ENCODE measurements at regions not wholly inside any gene's neighbourhood (a gene's known extent, or its start where the extent isn't known, plus 50 kb on each side); places are given as distances from the start of the nearest gene placed in this dataset.

DNA sequence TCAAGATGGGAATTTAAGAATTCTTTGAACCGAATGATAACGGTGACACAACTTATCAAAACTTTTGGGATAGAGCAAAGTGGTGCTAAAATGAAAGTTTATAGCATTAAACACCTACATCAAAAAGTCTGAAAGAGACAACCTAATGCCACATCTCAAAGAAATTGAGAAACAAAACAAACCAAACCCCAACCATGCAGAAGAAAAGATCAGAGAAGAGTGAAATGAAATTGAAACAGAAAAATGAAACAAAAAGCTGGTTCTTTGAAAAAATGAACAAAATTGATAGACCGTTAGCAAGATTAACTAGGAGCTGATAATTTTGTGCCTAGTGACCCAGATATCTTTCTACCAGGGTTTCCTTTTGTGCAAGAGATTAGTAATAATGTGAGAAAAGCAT is 248.0 kb upstream of the EYS start:
- H3K9me3 ChIP-seq (ENCODE audit: low read depth, low read length, poor library complexity, severe bottlenecking): peaks cover 5% of the 10 kb centered on the region
- no peaks in the 10 kb centered on the region for H3K27me3 ChIP-seq (replicated peaks; ENCODE audit: insufficient read depth, low read depth, low read length, poor library complexity)
- POLR2A ChIA-PET (ENCODE audit: low non-redundant PET): no interaction called here
- no peak overlapping the region for H3K4me3 ChIP-seq (ENCODE audit: low read depth, low read length, poor library complexity, severe bottlenecking)
- no peak overlapping the region for H3K27ac ChIP-seq (ENCODE audit: low read depth, low read length, poor library complexity, severe bottlenecking)
- H3K36me3 ChIP-seq (ENCODE audit: insufficient read depth, low read length, poor library complexity, severe bottlenecking): no peaks in the 10 kb centered on the region
- DNase-seq (ENCODE audit: low spot score): no peak
- intact Hi-C loops (cut with micrococcal nuclease; ENCODE audit: unreplicated experiment): no loop called here
- H3K4me1 ChIP-seq (ENCODE audit: insufficient read depth, low read length, poor library complexity, severe bottlenecking): no peaks in the 10 kb centered on the region
- CTCF ChIA-PET: no interaction called here
- TF ChIP-seq CTCF (conservative IDR thresholded peaks at IDR 0.05; ENCODE audit: low read depth, low read length) (no peak), EZH2 (IDR thresholded peaks at IDR 0.05; ENCODE audit: borderline replicate concordance, low read depth, low read length, poor library complexity, severe bottlenecking) (no peak)
- no TSS peak for BruUV-seq (replicated peaks)

- DNase-seq (ENCODE audit: low spot score): no peak
- TF ChIP-seq CTCF (conservative IDR thresholded peaks at IDR 0.05; ENCODE audit: low read depth, low read length) (no peak), EZH2 (IDR thresholded peaks at IDR 0.05; ENCODE audit: borderline replicate concordance, low read depth, low read length, poor library complexity, severe bottlenecking) (no peak)
- BruUV-seq (replicated peaks): no TSS peak
- H3K9me3 ChIP-seq (ENCODE audit: low read depth, low read length, poor library complexity, severe bottlenecking): no peaks in the 10 kb centered on the region
- H3K27ac ChIP-seq (ENCODE audit: low read depth, low read length, poor library complexity, severe bottlenecking): no peak overlapping the region
- no peak overlapping the region for H3K4me3 ChIP-seq (ENCODE audit: low read depth, low read length, poor library complexity, severe bottlenecking)
- H3K36me3 ChIP-seq (ENCODE audit: insufficient read depth, low read length, poor library complexity, severe bottlenecking): no peaks in the 10 kb centered on the region
- no peaks in the 10 kb centered on the region for H3K4me1 ChIP-seq (ENCODE audit: insufficient read depth, low read length, poor library complexity, severe bottlenecking)
- POLR2A ChIA-PET (ENCODE audit: low non-redundant PET): no interaction called here
- CTCF ChIA-PET: no interaction called here
- intact Hi-C loops (cut with micrococcal nuclease; ENCODE audit: unreplicated experiment): no loop called here
- no peaks in the 10 kb centered on the region for H3K27me3 ChIP-seq (replicated peaks; ENCODE audit: insufficient read depth, low read depth, low read length, poor library complexity)
These were observed 241.0 kb upstream of the EYS start for GRCh38 chr6:65948062-65948461.

- no peak for DNase-seq (ENCODE audit: low spot score)
- Histone ChIP-seq H3K27me3 (replicated peaks; ENCODE audit: insufficient read depth, low read depth, low read length, poor library complexity) (no peaks in the 10 kb centered on the region), H3K4me1 (ENCODE audit: insufficient read depth, low read length, poor library complexity, severe bottlenecking) (no peaks in the 10 kb centered on the region), H3K36me3 (ENCODE audit: insufficient read depth, low read length, poor library complexity, severe bottlenecking) (no peaks in the 10 kb centered on the region), H3K9me3 (ENCODE audit: low read depth, low read length, poor library complexity, severe bottlenecking) (no peaks in the 10 kb centered on the region), H3K27ac (ENCODE audit: low read depth, low read length, poor library complexity, severe bottlenecking) (no peak overlapping the region), H3K4me3 (ENCODE audit: low read depth, low read length, poor library complexity, severe bottlenecking) (no peak overlapping the region)
- TF ChIP-seq EZH2 (IDR thresholded peaks at IDR 0.05; ENCODE audit: borderline replicate concordance, low read depth, low read length, poor library complexity, severe bottlenecking): no peak
- TF ChIP-seq CTCF (conservative IDR thresholded peaks at IDR 0.05; ENCODE audit: low read depth, low read length): no peak
- ChIA-PET POLR2A (ENCODE audit: low non-redundant PET) (no interaction called here), CTCF (no interaction called here)
- intact Hi-C loops (cut with micrococcal nuclease; ENCODE audit: unreplicated experiment): no loop called here
- BruUV-seq (replicated peaks): no TSS peak
These were observed 236.5 kb upstream of the EYS start for GRCh38 chr6:65943548-65943947.

Data from A673 (cell line).